ENCODE measurements at regions not wholly inside any gene's neighbourhood (a gene's known extent, or its start where the extent isn't known, plus 50 kb on each side); places are given as distances from the start of the nearest gene placed in this dataset.

DNA sequence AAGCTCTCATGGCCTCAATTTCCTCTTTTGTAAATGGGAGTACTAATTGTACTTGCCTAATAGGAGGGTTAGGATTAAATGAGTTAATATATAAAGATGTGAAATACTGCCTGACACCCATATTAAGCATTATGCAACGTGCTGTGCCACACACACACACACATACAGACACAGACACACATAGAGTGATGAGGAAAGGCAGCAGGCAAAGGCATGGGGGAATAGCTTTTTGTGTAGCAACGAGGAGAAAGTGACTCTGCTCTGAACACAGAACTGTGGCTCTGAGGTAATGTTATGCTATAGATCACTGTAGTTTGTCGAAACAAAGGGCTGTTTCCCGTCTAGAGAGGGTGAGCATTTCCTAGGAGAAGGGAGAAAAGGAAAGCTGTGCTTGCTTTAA, 233.3 kb upstream of the SLCO3A1 start:
- TF ChIP-seq, protein P1, sequence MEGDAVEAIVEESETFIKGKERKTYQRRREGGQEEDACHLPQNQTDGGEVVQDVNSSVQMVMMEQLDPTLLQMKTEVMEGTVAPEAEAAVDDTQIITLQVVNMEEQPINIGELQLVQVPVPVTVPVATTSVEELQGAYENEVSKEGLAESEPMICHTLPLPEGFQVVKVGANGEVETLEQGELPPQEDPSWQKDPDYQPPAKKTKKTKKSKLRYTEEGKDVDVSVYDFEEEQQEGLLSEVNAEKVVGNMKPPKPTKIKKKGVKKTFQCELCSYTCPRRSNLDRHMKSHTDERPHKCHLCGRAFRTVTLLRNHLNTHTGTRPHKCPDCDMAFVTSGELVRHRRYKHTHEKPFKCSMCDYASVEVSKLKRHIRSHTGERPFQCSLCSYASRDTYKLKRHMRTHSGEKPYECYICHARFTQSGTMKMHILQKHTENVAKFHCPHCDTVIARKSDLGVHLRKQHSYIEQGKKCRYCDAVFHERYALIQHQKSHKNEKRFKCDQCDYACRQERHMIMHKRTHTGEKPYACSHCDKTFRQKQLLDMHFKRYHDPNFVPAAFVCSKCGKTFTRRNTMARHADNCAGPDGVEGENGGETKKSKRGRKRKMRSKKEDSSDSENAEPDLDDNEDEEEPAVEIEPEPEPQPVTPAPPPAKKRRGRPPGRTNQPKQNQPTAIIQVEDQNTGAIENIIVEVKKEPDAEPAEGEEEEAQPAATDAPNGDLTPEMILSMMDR (conservative IDR thresholded peaks at IDR 0.05 in 1 of 2, IDR thresholded peaks at IDR 0.05 in 1 of 2; ENCODE audit: low read depth in 1 of 2, low read length in 2 of 2): no peak
- TF ChIP-seq EZH2 (IDR thresholded peaks at IDR 0.05; ENCODE audit: low read length, missing control alignments): no peak
